HL-60/S4 treated with retinoic acid at 250 ng/mL for 4 days and 3 days (cell line): ENCODE measurements at regions not wholly inside any gene's neighbourhood (a gene's known extent, or its start where the extent isn't known, plus 50 kb on each side); places are given as distances from the start of the nearest gene placed in this dataset.

Experiments used
- in situ Hi-C: fragments of 300-500 bp; cut with MboI; formaldehyde crosslinking; loops from 2 replicates; pipeline ENCODE4 v1.7.0; 2022; ENCODE audit warnings: low sequenced_read_pairs

DNA sequence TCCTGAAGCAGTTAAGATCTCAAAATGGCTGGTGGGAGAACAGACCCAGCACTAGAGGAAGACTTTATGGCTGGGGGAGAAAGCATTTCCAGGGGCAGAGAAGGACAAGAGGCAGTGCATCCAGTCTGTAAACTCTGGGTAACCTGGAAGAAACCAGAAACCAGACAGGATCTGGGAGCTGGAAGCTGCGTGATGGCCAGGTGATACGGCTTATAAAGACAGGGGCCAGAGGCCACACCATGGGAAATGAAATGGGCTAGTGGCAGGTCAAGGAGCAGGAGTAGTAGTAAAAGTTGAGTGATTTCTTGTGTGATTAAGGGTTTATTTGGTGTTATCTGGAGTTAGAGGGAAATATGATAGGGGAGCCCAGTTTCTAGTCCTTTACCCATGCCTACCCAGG, 144.7 kb upstream of the ARRDC4 start:
- in situ Hi-C loops: no loop called here

DNA sequence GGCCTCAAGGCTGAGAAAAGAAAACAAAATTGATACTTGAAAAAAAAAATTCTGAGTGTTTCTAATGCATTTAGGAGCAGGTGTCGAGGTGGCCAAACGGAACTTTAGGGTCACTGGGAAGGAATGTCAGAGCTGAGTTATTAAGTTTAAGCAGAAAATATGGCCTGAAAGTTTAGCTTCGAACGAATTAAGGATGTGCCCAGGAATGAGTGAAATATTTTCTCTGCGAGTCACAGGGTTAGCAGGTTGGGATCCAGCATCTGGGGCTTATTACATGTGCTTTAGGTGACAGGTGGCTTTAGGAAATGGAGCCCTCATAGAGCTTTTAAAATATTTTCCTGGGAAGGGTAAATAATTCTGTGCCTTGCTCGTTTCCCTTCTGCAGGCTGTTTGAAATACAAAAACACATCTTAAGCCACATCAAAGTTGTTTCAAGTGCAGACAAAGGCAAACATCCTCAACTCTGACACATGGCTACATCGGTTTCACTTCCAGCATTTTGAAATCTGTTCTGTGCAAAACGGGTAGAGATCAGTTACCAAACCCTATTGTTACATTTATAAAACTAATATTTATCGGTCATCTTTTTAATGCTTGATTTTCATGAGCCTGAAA, 143.1 kb upstream of the ARRDC4 start:
- in situ Hi-C loops: no loop called here

DNA sequence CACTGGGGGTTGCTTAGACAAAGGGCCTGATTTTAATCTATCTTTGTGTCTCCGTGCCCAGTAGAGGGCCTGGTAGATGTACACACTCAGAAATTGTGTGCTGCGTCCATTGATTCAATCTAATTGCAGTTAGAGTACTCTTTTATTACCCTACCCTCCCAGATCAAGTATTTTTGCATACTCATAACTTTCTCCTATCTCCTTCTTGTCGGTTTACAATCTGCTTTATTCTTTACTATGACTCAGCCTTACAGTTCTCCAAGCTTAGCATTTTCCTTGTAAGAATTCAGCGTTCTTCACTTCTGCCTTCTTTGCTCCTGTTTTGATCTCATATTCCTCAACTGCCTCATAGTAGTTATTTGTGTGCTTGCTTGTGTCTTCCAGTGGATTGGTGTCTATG, 124.5 kb upstream of the ARRDC4 start:
- in situ Hi-C loops: no loop called here

DNA sequence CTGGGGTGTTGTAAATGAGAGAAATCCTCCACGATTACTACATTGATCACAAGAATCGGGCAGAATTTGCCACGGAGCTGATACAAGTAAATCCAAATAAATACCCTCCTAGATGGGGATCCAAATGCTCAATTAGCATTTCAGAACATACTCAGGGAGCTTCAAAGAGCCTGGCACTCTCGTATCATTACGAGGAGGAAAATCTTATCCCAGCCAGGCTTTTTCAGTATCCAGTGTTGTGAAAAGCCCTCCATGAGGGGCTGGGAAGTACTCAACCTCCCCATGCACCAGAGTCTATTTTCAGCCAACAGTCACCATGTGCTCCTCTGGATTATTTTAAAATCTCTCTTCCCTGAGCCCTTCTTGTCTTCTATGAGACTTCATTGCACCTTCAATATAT, 122.6 kb upstream of the ARRDC4 start:
- in situ Hi-C loops: no loop called here

DNA sequence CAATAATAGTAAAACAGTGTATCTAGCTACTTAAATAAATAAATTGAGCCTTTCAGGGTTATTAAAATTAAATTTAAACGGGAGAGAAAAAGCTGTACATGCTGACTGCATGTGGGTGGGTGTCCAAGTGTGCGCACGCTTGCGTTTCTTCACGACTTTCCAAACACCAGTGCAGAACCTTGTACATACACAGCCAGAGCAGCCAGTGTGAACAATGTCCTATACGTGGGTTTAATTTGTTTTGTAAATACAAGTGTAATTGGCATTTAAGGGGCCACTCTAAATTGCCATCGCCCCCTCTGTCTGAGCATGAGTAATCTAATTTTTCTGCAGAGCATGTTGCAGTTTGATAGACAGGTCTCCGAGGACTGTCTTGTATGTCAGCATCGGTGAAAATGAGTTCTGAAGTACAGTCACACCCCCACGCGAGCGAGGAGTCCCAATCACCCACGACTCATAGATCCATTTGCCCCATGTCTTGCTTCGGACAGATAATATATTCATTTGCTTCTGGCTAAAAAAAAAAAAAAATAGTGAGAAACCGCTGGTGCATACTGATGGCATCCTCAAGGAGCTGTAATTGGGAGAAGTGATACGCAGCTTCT, 121.8 kb upstream of the ARRDC4 start:
- in situ Hi-C loops: no loop called here

DNA sequence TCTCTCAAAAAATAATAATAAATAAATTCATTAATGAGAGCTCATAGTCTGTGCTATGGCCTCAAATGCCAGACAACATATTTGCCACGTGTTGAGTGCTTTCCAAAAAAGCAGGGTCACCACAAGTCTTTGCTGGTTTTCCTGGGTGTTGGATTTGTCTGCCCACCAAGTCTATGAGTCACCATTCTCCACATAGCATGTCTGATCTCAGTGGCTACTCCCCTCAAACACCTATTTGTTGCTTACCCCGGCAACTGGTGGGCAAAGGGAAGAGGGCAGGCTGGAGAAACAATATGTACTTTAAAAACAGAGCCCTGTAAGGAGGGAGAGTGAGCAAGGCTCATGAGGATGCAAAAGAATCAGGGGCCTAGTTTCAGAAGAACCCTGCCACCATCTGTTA, 120.0 kb upstream of the ARRDC4 start:
- in situ Hi-C loops: no loop called here

DNA sequence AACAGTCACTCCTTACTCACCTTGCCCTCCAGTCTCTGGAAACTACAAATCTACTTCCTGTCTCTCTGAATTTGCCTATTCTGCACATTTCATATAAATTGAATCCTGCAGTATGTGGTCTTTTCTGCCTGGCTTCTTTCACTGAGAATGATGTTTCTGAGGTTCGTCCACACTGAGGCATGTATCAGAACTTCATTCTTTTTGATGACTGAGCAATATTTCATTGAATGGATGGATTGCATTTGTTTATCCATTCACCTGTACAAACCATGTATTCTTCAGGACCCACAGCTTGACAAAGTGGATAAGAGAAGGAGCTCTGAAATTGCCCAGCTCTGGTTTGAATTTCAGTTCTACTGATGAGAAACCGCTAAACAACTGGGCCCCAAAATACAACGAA, 118.9 kb upstream of the ARRDC4 start:
- in situ Hi-C loops: no loop called here

DNA sequence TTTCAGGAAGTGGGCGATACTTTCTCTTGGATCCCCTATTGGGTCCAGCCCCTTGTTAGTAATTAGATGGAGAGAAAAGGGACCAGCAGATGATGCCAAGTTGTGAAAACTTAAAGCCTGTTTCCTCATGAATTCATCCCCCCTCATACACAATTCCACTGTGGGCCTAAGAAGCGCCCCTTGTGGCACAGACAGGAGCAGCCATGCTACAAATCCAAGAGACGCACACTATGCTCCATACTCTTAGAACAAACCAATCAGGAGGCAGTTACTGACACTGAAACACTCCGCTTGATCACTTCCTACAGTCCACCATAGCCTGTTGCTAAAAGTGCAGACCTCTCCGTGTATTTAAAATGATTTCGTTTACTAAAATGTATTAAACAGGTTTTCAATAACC, 111.3 kb upstream of the ARRDC4 start:
- in situ Hi-C loops: no loop called here

DNA sequence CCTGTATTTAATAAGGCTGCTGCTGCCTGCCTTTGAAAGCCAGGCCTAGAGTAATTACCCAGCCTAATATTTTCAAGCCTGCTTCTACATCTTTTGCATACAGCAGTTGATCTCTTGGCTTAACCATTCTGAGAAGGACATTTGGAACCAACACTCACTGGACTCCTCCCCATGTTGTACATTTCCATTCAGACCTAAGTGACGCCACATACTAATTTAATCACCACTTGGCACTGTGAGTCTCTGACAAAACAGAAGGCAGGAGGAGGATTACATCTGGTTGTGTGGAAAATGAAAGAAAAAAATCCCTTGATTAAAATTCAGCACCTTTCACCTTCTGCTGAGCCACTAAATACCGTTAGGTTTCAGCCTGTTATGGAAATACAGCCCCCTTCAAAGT, 102.2 kb upstream of the ARRDC4 start:
- in situ Hi-C loops: no loop called here

DNA sequence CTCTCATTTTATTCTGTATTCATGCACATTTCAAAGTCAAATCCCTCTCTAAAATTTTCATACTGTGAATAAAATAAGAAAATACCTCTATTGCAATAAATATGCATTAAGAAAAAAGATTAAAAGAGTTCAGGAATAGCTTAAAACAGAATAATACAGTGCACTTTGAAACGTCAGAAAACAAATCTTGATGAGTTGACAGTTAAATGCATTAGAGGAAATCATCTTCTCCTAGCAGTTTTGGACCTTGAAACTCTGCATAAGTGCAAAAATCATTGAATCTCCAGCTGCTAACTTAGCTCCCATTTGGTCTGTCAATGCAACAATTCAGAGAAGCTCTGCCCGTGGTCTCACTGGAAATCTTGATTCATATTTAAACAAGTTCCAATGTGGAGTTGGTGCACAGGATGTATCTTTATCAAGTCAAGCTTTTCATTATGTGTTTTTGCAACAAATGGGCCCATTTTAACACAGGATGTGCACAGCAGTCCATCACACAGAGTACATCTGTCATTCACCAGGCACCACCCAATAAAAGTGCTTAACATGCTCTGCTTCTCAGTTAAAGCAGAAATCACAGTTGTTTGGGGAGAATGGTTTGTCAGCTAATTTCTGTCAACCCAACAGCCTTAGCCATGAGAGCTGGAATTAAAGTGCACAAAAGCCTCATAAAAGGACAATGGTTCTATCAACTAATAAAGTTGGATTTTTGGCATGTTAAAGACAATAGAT, 98.8 kb upstream of the ARRDC4 start:
- in situ Hi-C loops: no loop called here

DNA sequence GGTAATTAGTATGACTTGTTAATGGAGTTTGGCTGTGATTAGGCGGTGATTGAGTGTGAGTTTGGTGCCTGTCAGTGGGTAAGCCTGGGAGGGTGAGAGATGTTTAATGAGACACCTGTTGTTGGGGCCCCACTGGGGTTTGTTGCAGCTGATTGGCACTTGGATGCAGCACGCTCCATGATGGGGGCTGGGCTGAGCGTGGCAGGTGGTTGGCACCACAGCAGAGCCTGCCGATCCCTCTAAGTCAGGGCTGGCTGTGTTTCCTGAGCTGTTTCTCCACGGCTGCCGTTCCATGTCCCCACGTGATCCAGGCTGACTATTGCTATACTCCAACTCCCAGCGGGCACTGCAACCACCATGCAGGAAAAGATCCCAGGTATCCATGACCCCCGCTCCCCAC, 93.5 kb upstream of the ARRDC4 start:
- in situ Hi-C loops: no loop called here

DNA sequence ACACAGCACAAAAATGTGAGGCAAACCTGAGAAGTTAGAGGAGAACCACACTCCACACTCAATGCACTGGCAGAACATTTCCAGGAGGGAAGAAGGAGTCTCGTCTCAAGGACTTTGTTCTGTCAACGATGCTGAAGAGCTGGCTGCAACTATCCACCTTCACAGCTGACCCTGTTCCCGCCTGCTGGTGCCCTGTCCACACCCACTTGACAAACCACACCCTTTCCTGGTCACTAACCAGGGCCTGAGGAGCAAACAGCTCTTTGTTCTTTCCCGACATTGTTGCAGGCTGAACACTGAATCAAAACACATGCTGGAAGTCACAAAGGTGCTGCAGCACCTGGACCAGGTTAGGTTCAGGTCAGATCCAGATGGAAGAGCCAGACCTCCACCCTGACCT, 92.6 kb upstream of the ARRDC4 start:
- in situ Hi-C loops: no loop called here

DNA sequence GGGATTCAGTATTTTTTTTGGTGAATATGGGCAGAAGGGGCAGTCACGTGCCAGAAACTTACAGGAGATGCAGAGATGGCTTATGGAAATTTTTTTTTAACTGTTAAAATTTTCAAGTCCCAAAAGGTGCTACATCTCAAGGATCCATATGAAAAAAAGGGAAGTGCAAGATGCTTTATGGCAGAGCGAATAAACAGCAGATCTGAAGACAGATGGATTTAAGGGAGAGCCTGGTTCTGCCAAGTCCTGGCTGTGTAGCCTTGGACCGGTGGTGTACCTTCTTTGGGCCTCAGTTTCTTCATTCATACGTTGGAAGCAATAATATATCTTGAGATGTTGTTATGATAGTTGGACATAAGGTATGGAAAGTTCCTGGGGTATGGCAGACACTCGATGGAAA, 91.5 kb upstream of the ARRDC4 start:
- in situ Hi-C loops: no loop called here

DNA sequence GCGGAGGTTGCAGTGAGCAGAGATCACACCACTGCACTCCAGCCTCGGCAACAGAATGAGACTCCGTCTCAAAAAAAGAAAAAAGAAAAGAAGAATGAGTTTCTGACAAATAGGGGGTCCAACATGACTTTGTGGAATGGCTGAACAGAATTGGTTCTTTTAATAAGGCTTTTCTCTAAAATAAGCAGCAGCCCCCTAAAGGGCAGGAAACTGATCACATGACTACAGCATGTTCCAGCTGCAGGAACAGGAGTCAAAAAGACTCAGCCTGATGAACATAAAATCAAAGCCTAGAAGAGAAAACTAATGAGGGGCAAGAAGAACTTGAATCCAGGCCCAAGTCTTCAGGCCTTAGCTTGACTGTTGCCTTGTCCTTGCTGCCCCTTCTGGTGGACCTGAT, 89.7 kb upstream of the ARRDC4 start:
- in situ Hi-C loops: no loop called here

DNA sequence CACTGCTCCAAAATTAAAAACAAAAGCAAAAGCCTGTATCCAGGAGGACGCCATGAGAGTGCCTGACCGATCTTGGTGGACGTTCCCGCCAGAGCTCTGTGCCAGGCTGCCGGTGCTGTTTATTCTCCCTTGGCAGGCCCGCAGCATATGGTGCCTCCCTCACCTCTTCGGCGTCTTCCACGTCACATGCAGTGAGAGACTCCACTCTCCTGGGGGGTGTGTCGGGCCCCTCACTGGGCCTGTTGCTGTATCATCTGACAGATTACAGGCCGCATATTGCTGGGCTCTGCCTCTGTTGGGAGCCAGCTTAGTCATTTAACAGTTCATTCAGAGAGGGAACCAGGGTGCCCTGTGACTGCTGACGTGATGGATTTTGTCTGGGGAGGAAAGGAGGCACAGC, 86.4 kb upstream of the ARRDC4 start:
- in situ Hi-C loops: no loop called here

DNA sequence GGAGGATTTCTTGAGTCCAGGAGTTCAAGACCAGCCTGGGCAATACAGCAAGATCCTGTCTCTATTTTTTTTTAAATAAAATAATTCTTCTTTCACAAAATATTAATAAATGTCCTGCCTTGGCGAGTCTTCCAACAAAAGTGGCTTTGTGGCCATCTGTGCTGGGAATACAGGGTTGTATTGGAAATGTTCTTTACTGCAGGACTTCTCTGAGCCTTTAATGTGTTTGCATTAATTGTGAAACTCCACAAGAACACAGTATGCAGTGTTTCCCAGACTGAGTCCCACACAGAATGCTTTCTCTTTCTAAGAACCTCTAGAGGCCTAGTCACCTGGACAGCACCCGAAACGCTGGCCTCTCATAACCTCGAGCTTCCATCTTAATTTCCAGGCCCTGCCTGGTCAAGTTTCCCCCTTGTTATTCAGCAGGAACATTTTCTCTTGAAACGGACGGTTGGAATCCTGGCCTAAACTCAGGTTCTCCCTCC, 85.4 kb upstream of the ARRDC4 start:
- in situ Hi-C loops: no loop called here

DNA sequence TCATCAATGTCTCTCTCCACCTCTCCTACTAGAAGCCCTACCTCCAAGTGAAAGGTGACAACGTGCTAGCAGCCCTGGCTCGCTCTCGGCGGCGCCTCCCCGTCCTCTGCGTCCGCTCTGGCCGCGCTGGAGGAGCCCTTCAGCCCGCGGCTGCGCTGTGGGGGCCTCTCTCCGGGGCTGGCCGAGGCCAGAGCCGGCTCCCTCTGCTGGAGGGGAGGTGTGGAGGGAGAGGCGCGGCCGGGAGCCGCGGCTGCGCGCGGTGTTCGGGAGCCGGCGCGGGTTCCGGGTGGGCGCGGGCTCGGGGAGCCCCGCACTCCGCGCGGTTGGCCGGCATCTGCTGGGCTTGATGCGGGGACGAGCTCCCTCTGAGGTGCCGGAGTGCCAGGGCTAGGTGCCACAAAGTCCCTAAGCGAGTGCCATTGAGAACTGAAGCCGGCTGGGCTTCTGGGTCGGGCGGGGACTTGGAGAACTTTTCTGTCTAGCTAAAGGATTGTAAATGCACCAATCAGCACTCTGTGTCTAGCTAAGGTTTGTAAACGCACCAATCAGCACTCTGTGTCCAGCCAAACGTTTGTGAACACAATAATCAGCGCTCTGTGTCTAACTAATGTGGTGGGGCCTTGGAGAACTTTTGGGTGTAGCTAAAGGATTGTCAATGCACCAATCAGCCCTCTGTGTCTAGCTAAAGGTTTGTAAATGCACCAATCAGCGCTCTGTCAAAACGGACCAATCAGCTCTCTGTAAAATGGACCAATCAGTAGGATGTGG, 84.8 kb upstream of the ARRDC4 start:
- in situ Hi-C loops: no loop called here

DNA sequence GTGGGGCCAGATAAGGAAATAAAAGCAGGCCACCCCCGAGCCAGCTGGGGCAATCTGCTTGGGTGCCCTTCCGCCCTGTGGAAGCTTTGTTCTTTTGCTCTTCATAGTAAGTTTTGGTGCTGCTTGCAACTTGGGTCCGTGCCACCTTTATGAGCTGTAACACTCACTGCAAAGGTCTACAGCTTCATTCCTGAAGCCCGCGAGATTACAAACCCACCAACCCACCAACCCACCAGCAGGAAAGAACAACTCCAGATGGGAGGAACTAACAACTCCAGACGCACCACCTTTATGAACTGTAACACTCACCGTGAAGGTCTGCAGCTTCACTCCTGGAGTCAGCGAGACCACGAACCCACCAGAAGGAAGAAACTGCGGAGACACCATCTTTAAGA, 84.2 kb upstream of the ARRDC4 start:
- in situ Hi-C loops: no loop called here

DNA sequence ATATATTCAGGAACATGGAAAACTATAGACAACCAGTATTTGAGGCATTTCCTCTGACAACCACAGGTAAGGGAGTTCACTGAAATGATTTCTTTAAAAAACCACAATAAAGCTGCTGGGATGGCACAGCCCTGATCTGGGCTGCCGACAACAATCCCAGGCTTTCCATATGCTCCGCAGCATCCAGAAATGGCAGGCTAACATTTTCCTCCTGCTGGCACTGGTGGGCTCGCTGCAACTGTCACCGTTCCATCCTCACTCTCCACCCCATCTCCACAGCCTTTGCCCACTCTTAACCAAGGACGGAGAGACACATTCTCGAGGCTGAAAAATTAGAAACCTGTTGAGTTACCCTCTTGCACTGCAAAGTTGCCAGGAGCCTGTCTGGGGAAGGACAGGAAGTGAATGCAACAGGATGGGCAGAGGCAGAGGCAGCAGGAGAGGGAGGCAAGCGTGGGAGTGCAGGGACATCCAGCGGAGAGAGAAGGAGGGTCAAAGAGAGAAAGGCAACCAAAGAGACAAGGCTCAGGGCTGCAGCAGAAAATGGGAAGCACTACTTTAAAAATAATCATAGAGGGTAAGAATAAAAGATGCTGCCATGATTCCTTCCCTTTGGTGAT, 79.0 kb upstream of the ARRDC4 start:
- in situ Hi-C loops: no loop called here

DNA sequence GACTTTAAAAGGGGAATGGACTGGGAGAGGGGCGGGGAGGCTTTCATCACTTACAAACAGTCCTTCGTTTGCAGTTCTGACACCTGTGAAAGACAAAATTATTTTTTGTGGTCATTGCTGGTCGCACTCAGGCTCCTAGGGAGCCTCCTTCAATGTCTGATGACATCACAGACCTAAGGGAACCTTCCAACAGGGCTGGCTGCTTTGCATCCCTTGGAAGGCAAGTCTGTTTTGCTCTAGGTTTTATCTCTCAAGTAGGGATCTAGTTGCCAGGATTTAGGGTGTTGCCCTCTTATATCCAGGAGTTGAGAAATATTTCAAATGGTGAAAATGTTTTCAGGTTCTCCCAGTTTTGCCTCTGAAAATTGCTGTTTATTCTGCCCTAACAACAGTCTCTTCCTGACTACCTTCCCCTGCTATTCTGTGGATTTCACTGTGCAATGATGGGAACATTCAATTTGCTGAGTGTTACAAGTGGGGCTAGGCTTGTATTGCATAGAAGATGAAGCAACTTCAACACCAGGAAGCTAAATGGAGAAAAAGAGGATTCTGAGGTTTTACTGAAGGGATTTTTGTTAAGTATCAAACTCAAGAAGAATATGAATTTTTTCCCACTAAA, 75.9 kb upstream of the ARRDC4 start:
- in situ Hi-C loops: no loop called here

DNA sequence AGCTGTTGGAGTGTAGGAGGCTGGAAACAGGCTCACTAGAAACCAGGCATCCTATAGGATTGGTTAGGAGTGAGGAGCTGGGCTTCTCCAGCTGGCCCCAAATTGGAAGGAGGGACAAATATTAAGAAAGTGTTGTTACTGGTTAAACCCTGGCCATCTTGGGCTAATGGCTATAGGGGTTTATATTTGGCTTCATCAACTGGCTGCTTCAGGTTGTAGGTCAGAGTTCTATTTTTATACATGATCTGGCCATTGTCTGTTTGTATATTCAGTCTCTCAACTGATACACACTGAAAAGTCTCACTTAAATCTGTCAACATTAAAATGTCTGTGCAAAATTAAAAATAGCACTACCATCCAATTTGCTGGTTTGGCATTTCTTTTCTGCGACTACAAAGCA, 70.2 kb upstream of the ARRDC4 start:
- in situ Hi-C loops: no loop called here
